ENCODE measurements at regions not wholly inside any gene's neighbourhood (a gene's known extent, or its start where the extent isn't known, plus 50 kb on each side); places are given as distances from the start of the nearest gene placed in this dataset.

DNA sequence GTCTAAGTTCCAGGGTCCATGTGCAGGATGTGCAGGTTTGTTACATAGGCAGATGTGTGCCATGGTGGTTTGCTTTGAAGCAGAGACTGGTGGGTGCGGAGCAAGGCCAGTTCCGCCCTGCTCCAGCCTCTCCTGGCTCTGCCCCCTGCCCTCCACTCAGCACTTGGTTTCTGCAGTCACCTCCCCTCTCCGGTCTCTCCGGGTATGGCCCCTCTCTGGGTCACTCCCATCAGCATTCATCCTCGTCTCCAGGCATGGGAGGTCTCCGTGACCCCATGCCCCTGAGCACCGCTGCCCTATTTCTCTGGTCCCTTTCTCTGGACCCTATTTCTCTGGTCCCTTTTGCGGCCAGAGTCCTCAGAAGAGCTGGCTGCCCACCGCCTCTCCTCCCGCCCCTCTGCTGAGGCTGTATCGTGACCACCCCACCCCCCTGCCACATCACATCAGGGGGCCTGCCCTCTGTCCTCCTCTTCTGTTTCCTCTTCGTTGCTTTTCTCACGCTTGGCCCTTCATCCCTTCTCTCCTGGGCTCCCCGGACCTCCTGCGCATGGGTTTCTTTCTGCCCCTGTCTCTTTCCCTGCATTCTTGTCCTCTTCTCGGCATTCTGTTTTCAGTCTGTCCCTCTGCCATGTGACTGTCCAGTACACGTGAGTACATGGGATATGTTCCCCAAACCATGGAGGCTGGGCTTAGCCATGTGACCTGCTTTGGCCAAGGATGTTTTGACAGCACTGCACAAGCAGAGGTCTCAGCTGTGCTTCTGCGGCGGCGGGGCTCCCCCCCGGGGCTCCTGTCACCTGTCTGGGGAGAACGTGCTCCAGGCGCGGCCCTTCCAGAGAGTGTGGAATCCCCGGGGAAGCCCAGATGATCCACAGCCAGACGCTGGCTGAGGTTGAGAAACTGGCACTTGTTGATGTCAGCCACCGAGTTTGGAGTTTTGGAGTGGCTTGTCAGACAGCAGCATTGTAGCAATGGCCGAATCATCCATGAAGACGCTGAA, 54.4 kb upstream of the C1orf174 start:
- DNase-seq = peak; percentile 80

DNA sequence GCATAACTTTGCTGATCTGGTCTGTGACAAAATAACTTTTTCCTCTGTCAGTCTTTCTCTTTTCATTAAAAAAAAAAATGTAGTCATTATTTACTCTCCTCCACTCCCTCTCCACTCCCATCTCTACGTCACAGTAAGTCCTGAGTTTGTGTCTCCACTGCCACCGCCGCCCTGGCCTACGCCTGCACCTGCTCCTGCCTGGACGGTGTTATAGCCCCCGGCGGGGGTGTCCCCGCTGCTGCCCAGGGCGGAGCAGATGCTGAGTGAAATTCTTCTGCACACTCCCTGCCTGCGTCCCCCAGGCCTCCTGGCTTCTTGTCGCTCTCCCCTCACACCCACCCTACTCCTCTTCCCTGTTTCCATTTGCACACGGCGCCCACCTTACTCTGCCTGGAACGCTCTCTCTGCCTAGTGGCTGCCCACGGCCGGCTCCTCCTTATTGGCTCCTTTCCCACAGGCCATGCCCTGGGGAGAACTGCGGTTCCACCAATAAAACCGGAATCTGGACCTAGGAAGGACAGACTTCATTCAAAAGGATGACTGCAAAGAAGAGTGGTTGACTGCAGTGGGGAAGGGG, 55.2 kb upstream of the C1orf174 start:
- DNase-seq = no peak

DNA sequence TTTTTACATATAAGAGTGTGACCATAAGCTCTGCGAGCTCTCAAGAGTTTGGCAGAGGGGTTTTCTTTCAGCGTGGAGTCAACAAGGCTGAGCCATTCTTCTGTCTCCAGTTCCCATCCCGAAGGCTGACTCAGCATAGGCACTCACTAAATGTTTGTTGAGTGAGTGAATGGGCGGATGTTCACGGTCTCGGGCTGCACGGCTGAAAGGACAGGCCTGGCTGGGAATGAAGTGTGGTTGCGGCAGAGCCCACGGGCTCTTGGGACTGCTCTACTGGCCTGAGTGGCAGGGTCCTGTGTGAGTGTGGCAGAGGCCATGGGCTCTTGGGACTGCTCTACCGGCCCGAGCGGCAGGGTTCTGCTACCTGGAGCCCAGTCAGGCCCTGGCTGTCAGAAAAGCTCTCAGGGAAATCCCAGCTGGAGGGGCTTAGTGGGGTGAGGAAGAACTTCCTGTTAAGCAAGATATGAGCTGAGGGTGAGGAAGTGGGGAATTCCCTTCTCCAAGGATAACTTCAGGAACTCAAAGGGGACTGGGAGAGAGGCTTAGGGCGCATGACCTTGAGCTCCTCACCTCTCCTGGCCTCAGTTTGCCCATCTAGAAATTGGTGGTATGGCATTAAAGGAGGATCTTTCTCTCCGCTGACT, 56.6 kb upstream of the C1orf174 start:
- DNase-seq = no peak

DNA sequence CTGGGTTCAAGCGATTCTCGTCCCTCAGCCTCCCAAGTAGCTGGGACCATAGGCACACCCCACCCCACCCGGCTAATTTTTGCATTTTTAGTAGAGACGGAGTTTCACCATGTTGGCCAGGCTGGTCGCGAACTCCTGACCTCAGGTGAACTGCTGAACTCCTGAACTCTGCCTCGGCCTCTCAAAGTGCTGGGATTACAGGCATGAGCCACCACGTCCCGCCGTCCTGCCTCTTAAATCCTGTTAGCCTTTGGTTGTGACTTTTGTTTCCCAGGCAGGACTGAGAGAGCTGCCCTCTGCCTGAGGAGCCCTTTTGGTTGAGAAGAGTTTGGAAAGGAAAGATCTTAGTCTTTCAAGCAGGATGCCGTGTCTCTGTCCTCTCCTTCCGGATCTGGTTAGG, 59.3 kb upstream of the C1orf174 start:
- DNase-seq = no peak

DNA sequence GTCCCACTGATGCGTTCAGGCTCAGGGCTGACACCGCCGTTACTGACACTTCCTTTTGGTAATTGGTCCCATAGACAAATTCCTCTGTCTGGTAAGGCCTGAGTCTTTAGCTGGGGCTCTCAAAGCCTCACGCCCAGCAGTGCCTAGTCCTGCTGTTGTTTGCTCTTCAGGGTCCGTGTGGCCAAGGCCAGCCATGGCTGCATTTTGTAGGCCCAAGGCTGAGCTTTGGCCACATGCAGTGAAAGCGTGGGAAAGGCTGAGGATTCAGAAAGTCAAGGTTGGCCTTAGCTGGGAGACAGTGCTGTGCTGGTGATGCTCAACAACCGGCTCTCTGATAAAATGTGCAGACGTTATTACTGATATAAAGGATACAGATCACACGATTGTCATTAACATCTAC, 63.5 kb upstream of the C1orf174 start:
- no peak for DNase-seq

DNA sequence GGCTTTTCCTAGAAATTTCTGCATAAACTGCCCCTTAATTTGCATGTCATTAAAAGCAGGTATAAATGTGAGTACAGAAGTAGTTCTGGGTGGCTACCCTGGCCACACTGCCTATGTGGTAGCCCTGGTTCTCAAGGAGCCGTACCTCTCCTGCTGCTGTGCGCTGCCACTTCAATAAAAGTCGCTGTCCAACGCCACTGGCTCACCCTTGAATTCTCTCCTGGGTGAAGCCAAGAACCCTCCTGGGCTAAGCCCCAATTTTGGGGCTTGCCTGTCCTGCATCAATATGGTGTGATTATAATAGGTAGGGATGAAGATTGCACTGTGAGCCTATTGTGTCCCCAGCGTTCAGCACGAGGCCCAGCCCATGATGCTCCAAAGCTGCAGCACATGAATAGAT, 65.6 kb upstream of the C1orf174 start:
- no peak for DNase-seq

DNA sequence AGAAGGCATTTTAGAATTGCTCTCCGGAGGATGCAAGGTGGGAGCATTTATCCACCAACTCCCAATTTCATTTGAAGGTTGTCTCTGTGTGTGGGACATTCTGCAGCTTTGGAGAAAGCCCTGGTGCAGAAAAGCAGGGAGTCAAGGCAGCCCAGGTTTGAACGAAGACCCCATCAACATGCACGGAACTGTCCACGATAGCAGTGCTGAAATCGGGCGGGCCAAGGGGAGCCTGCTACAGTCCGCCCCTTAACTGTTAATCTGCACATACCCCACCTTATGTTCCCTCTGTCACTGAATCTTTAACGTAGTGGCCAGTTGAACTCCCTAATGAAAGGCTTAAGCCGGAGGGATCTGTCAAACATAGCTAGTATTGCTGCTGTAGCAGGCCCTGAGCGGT, 68.8 kb upstream of the C1orf174 start:
- DNase-seq = peak; percentile 56

DNA sequence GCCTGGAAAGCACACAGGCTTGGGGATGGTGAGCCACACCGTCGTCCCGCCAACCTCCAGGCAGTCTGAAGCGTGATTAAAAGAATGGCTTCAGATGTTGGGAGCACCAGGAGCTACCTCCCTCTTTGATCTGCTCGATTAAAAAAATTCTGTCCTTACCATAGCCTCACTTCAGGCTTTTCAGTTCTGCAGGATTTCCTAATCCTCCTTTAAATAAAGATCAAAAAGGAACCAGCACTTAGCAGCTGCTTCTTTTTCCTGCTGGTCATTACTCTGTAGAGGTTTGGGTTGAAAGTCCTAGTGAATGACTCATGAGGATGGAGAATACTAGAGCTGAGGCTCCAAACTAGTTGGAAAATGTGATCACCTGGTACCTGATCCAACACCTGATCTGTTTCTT, 71.9 kb upstream of the C1orf174 start:
- no peak for DNase-seq

DNA sequence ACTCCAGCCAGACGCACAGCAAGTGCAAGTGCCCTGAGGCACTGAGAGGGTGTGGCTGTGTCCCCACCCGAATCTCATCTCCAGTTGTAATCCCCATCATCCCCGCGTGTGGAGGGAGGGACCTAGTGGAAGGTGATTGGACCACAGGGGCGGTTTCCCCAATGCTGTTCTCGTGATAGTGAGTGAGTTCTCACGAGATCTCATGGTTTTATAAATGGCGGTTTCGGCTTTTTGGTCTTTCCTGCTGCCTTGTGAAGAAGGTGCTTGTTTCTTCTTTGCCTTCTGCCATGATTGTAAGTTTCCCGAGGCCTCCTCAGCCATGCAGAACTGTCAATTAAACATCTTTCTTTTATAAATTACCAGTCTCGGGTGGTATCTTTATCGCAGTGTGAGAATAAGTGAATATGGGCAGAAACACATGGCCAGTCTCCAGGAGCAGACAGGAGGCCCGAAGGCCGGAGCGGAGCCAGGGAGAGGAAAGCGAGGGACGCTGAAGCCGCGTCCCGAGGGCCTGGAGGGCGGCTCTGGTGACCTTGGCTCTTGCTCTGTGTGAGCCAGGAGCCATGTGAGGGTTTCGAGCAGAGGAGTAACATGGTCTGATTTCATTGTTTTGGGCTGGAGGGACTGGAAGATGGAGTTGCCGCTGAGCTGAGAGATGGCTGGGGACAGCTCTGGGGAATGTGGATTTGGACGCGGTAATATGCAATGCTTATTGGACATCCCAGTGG, 76.0 kb upstream of the C1orf174 start:
- no peak for DNase-seq

DNA sequence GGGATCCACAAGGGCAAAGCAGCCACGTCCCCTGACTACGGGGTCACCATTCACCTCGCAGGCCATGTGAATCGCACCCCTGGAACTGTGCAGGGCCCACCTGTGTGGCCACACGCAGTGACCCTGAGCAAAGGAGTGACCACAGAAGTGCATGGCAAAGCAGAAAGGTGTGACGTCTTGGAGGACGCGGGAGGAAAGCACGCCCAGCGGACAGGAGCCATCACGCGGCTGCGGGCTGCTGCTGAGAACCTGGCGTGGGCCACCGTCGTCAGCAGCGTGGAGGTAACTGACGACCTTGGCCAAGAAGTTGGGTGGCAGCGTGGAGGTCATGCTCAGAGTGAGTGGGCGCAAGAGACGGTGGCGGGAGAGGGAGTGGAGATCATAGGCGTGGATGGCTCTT, 76.7 kb upstream of the C1orf174 start:
- no peak for DNase-seq

DNA sequence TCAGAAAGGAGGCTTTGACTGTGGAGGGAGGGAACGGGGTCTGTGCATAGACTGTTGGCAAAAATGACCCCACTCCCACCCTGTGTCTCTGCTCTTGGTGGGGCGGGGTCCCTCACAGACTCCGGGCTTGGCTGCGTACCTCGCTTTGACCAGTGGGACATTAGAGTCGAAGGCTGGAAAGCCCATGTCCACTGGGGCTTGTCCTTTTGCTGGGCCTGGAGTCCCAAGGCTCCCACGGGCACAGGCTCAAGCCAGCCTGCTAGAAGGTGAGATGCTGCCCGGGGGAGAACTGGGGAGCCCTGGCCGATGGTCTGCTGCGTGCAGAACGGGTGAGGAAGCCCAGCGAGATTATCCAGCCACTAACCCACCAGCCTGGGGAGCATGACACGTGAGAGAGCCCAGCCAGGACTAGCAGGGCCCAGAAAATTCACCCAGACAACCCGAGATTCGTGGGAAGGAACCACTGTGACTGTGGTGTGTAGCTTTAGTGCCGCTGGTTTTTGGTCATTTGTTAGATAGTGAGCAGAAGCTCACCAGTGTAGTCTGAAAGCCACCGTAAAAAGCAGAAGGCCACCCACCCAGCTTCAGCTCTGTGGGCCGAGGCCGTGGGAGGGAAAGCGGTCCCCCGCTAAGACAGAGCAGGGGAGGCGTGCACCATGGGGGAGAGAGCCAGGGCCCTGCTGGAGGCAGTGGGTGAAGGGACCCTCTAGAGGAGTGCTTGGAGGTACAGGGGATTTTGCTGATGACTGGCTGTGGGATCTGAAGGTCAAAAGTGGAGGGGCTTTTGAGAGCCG, 78.3 kb upstream of the C1orf174 start:
- DNase-seq = no peak

DNA sequence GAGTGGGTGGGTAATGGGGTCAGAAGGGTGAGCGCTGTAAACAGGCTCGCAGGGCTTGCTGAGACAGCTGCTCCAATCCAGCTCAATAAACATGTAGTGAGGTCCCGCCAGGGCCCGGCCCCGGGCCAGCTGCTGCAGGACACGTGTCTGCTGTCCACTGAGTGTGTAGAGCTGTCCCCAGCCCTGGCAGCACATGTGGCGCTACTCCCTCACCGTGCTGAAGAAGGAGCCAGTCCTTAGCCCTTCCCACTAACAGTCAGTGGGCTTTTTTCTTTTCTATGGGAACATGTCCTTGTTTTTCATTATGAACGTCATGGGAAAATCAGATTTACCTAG, 78.9 kb upstream of the C1orf174 start:
- DNase-seq = peak; percentile 82

DNA sequence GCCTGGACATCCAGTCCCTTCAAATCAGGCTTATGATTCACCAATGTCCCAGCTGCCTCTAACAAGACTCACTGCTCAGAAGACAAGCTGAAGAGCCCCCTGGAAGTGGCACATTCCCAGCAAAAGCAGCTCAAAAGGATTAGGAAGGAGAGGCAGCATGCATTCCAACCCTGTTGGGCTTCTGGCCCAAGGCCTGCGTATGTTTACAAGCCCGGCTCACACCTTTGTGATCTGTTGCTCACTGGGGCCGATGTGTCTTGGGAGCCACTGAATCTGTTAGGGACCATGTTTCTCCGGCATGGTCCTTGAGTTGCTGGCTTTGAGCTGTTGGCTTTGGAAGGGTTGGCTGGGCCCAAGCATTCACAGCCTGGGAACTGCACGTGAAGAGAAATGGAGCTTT, 81.2 kb upstream of the C1orf174 start:
- DNase-seq = no peak

DNA sequence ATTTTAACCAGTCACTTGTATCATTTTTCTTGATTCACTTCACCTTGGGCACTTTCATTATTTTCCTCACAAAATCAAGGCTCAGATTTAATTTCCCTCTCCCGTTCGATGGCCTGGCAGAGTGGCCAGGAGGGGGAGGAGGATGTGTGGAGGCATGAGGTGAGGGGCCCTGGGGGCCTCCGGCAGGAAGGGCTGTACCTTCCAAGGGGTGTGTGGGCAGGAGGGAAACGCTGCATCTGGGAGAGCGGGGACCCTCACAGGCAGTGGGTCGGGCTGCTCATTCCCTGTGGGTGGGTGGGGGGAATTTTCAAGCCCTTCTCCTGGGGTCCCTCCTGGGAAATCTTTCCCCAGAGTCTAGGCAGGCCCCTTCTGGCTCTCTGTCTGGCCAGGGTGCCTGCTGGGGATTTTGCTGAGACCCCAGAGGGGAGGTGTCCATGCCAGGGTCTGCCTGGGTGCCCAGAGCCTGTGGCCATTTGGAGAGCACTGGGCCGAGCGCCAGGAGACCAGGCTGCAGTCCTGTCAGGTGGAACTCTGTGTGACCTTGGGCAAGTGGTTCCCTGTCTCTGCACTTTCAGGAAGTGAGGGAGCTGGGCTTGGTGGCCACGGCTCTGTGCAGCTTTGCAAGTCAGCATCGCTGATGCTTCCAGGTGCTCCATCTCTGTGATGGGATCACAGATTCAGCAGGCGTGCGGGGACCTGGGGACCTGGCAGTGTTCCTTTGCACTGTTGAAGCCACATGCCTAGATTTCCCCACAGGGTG, 81.9 kb upstream of the C1orf174 start:
- no peak for DNase-seq

DNA sequence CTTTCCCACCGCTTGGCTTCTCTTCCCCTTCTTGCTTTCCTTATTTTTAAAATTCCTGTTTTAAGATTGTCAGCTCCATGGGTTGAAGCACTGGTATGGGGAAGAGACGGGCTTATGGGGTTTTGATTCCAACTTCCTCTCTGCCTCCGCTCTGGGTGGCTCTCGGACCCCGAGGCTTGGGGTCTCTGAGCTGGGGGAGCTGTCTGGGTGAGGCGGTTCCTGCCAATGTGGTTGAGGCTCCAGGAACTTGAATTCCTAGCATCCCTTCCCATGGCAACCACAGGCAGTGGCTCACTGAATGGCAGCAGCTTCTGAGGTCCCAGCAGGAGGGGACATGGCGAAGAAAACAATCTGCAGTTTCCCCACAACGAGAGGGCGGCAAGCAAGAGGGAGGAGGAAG, 83.1 kb upstream of the C1orf174 start:
- no peak for DNase-seq

DNA sequence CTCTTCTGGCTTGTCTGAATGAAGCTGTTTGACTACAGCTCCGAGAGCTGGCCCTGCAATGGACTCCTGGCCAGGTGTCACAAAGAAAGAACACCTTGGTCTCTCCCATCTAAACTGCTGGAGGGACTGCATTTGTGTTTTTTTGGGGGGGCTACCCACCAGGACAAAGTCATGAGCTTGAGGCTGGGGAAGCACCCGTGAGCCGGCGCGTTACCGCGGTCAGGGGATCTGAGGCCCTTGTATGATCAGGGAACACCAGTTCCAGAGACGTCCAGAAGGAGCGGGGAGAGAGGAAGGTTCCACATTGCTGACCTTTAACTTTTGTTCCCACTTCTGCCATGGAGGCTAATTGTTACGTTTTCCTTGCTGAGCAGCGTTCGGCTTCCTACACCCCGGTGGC, 84.5 kb upstream of the C1orf174 start:
- DNase-seq = no peak

DNA sequence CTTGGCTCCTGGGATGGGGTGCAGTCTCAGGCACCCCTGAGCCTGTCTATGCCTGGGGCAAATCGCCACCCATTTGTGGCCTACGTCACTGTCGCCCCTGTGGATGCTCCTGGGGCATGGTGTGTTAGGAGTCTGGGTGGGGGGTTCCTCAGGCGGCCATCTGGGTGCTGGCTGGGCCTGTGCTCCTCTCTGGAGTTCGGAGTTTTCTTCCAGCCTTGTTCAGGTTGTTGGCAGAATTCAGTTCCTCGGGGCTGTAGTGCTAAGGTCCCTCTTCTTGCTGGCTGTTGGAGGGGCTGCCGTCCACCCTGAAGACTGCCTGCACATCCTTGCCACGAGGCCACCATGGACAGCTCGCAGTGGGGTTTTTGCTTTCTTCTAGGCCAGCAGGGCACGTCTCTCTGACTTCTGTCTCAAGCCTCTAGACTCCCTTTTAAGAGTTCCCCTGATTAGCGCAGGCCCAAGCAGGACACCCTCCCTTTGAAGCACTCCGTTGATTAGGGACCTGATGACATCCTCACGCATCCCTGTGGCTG, 86.7 kb upstream of the C1orf174 start:
- DNase-seq = no peak

DNA sequence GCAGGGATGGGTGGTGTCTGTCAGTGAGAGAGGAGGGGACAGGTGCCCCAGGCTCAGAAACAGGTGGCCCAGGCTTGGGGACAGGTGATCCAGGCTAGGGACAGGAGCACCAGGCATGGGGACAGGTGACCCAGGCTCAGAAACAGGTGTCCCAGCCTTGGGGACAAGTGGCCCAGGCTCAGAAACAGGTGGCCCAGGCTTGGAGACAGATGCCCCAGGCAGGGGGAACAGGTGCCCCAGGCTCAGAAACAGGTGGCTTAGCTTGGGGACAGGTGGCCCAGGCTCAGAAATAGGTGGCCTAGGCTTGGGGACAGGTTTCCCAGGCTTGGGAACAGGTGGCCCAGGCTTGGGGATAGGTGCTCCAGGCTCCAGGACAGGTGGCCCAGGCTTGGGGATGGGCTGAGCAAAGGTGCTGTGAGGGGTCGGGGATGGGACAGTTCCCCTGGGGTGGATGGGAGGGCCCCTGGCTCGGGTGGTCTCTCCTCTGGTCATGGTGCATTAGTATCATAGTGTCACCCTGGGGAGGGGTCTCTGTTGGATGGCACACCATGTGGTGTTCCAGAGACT, 87.7 kb upstream of the C1orf174 start:
- no peak for DNase-seq

DNA sequence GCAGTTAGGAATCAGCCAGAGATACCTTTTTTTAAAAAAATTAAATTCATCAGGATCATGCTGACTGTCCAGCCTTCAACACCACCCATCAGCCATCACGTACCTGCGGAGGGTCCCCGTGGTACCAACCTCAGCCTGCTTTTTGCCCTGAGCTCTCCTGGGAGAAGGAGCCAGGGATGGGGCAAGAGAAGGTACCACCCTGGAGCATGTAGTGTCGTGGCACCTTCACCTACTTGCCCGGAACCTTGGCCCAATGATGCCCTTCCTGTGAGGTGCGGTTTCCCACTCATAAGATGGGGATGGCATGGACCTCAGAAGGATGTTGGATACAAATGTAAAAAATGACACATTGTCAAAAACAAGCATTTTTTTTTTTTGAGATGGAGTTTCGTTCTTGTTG, 88.4 kb upstream of the C1orf174 start:
- DNase-seq = no peak

DNA sequence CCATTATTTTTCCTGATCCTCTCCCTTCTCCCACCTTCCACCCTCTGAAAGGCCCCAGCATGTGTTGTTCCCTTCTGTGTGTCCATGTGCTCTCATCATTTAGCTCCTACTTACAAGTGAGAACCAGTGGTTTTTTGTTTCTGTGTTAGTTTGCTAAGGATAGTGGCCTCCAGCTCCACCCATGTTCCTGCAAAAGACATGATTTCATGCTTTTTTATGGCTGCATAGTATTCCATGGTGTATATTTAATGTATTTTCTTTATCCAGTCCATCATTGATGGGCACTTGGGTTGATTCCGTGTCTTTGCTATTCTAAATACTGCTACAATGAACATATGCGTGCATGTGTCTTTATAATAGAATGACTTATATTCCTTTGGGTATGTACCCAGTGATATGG, 89.4 kb upstream of the C1orf174 start:
- DNase-seq = no peak

DNA sequence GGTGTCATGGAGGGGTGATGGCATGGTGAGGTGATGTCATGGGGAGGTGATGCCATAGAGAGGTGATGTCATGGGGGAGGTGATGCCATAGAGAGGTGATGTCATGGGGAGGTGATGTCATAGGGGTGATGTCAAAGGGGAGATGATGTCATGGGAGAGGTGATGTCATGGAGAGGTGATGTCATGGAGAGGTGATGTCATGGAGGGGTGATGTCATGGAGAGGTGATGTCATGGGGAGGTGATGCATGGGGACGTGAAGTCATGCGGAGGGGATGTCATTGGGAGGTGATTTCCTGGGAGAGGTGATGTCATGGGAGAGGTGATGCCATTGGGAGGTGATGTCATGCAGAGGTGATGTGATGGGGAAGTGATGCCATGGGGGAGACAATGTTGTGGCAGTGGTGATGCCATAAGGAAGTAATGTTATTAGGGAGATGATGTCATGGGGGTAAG, 92.1 kb upstream of the C1orf174 start:
- peak; percentile 46 for DNase-seq

All from eye (tissue), 1 donor.